RWPE1 (cell line): ENCODE measurements at regions not wholly inside any gene's neighbourhood (a gene's known extent, or its start where the extent isn't known, plus 50 kb on each side); places are given as distances from the start of the nearest gene placed in this dataset.

Experiments
- CTCF ChIA-PET: fragments of 350-600 bp; sonication (Branson Sonifier 250); formaldehyde crosslinking; extraction: SDS; loops from one replicate; lab custom pipeline; 2021; lab: Yijun Ruan, JAX
- POLR2A ChIA-PET: fragments of 400-600 bp; formaldehyde crosslinking; extraction: SDS; loops from one replicate; lab custom pipeline; 2020; ENCODE audit warnings: antibody characterized with exemption; ENCODE audit not compliant: low non-redundant PET; lab: Yijun Ruan, JAX
- DNase-seq: peaks from one replicate; pipeline ENCODE4 v3.0.0; 2012; ENCODE audit warnings: low spot score
- H3K27ac ChIP-seq: fragments of 450-650 bp; 2 replicates; pipeline ENCODE4 v1.5.1; 2017
- TF ChIP-seq, protein P1 (sequence below): fragments of 450-650 bp; conservative IDR thresholded peaks from 2 replicates; pipeline ENCODE4 v1.5.1; 2017; ENCODE audit warnings: low read depth, mild to moderate bottlenecking

DNA sequence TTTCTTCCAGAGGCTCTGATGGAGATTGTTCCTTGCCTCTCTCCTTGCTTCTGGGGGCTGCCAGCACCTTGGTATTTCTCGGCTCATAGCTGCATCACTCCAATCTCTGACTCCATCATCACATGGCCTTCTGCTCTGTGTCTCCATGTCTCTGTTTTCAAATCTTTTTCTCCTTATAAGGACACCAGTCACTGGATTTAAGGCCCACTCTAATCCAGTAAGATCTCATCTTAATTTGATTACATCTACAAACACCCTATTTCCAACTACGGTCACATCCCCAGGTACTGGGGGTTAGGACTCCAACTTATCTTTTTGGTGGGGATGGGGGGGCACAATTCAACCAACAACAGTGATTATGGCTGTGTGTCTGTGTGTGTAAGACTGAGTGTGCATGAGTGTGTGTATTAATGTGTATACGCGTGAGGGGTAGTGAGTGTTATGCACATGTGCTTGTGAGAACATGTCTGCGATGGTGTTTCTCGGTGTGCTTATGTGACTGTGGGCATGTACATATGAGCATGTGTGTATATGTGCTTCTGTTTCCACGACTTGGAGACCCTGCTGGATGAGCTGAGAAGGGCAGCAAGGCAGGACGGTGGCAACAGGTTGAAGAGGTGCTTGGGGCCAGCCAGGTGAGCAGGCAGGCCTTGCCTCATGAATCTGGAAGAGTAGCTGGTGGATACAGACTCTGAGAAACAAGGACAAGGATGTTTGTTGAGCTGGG is 130.5 kb downstream of the MRPL14 start:
- no peak for DNase-seq
- no peak overlapping the region for H3K27ac ChIP-seq
- TF ChIP-seq, protein P1, sequence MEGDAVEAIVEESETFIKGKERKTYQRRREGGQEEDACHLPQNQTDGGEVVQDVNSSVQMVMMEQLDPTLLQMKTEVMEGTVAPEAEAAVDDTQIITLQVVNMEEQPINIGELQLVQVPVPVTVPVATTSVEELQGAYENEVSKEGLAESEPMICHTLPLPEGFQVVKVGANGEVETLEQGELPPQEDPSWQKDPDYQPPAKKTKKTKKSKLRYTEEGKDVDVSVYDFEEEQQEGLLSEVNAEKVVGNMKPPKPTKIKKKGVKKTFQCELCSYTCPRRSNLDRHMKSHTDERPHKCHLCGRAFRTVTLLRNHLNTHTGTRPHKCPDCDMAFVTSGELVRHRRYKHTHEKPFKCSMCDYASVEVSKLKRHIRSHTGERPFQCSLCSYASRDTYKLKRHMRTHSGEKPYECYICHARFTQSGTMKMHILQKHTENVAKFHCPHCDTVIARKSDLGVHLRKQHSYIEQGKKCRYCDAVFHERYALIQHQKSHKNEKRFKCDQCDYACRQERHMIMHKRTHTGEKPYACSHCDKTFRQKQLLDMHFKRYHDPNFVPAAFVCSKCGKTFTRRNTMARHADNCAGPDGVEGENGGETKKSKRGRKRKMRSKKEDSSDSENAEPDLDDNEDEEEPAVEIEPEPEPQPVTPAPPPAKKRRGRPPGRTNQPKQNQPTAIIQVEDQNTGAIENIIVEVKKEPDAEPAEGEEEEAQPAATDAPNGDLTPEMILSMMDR: no peak
- POLR2A ChIA-PET: no interaction called here
- CTCF ChIA-PET: interaction anchor here (0.5 kb wide), 1 partner anchor 45 kb away, joined by 3 read pairs; no protein-coding TSS in a partner anchor

DNA sequence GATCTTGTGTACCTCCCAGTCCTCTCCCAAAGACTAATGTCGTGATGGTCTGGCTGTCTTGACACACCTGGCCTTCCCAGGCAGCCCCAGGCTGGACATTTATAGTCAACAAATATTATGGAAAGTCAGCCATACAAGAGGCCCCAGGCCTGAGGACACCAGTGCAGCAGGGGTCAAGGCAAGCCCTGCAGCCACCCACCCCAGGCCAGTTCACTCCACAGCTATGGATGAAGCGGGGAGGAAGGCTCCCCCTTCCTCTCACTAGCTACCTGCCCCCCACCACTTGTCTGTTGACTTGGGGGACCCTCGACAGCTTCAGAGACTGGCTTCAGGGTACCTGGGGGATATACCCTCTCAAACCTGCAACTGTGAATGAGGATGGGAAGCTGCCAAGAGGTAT is 132.1 kb downstream of the MRPL14 start:
- CTCF ChIA-PET: interaction anchor here (1.7 kb wide), 1 partner anchor 225 kb away, joined by 4 read pairs; the partner anchor contains the start of gene VEGFA

DNA sequence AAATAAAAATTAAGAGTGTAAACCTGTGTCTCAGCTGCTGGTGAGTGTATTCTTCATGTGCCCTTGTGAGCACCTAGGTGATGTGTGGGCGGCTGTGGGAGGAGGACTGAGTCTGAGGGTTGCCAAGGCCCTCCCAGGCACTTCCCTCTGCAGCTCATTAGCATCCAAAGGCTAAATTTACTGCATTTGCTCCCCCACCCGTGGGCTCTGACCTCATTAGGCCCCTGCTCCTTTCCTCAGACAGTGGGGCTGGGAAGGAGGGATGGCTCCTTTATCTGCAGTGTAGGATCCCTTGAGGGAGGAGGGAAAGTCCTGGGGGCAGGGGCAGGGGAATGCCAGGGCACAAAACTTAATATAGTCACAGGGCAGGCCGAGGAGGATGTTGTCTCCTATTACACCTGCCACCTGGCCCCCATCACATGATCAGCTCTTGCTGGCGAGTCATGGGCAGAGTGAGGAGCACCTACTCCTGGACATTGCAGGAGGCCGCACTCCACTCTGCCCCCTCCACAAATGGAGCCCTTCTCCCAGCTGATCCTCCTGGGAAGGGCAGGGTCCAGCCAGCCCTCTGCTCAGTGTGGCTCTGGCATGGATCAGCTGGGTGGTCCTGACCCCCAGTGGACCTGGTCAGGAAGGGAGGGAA is 133.2 kb downstream of the MRPL14 start:
- DNase-seq: no peak
- H3K27ac ChIP-seq: no peak overlapping the region
- TF ChIP-seq, protein P1: no peak
- CTCF ChIA-PET: interaction anchor here (1.7 kb wide), 1 partner anchor 224 kb away, joined by 4 read pairs; the partner anchor contains the start of gene VEGFA
- POLR2A ChIA-PET: no interaction called here

More for the DNA sequence above, 132.1 kb downstream of the MRPL14 start:
- DNase-seq: no peak
- POLR2A ChIA-PET: no interaction called here
- no peak overlapping the region for H3K27ac ChIP-seq
- TF ChIP-seq, protein P1: no peak

DNA sequence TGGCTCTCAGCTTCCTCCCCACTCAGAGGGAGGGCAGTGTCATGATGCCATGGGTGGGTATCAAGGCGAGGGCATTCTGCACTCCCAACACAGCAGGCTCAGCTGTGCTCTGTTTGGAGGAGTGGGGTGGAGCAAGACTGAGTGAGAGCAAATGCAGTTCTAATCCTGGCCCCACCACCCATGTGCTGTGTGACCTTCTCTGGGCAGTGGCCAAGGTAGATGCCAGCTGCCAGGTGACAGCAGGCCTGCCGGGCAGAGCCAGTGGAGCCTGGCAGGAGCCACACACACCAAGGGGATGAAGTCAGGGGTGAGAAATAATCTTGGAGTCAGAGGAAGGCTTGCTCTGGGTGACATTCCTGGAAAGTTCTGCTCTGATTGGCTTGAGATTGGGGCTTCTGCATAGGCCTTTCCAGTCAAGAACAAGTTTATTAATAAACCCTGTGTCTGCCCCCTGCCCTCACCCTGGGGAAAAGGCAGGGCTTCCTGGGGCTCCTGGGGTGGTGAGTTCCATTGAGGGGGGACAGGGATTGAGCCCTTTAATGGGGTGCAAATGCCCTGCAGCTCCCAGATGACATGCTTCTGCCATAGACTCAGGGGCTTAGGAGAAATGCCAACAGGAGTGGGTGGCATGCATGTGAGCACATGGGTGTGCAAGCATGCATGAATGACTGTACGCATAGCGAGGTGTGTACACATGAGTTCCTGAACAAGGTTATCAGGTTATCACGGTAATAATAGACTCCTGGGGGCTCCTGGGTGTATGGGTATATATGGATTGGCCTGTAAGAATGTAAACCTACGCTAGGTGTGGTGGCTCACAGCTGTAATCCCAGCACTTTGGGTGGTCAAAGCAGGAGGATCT is 134.2 kb downstream of the MRPL14 start:
- peak overlapping the region; percentile 11; the same call in 1 of the 2 replicates for H3K27ac ChIP-seq
- no peak for DNase-seq
- TF ChIP-seq, protein P1: no peak
- CTCF ChIA-PET: interaction anchor here (1.7 kb wide), 1 partner anchor 223 kb away, joined by 4 read pairs; the partner anchor contains the start of gene VEGFA
- POLR2A ChIA-PET: no interaction called here

DNA sequence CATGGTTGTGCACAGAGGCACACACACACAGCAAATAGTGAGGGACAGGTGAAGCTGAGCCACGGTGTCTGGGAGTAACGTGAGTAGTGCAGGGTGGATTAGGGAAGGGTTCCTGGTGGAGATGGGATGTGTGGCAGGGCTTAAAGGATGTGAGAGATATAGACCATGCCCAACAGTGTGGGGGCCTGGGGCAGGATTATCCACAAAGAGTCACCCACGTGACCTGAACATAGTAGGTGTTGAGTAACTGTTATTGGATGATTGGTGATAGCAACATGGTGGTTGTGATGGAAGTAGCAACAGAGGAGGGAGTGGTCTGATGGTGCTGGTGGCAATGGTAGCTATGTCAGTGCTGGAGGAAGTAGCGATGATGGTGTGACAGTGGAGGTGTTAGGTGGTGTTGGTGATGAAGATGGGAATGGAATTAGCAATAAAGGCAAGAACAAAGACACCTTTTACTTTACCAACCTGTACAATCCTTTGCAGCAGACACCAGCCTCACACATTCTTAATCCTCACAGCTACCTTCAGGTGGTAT is 135.1 kb downstream of the MRPL14 start:
- no peak overlapping the region for H3K27ac ChIP-seq
- ChIA-PET CTCF (no interaction called here), POLR2A (interaction anchor here (0.7 kb wide), 1 partner anchor 325 kb away, joined by 3 read pairs; no protein-coding TSS in a partner anchor)
- DNase-seq: no peak
- TF ChIP-seq, protein P1: no peak
